Mesothelial cell of epicardium (in vitro differentiated cells): ENCODE measurements at regions not wholly inside any gene's neighbourhood (a gene's known extent, or its start where the extent isn't known, plus 50 kb on each side); places are given as distances from the start of the nearest gene placed in this dataset.
"Not testable (repeated sequence)": the region's sequence is repeated elsewhere in the genome, so short reads cannot be mapped to it uniquely, and the experiment has no call there.

ENCODE experiments used
- DNase-seq, 2 experiments: peaks; one replicate each; pipeline ENCODE4 v3.0.0; 2021; ENCODE audit warnings: low spot score in 2 of 2; ENCODE audit not compliant: unreplicated experiment in 2 of 2
- H3K27ac Mint-ChIP-seq: 2 replicates; pipeline ENCODE4 v1.8.0; 2021; ENCODE audit warnings: mixed read lengths
- H3K27me3 Mint-ChIP-seq: 2 replicates; pipeline ENCODE4 v1.8.0; 2021; ENCODE audit warnings: low read depth, mixed read lengths
- H3K36me3 Mint-ChIP-seq: 2 replicates; pipeline ENCODE4 v1.8.0; 2021; ENCODE audit warnings: mixed read lengths
- H3K4me1 Mint-ChIP-seq: 2 replicates; pipeline ENCODE4 v1.8.0; 2021; ENCODE audit warnings: mixed read lengths
- H3K4me3 Mint-ChIP-seq: 2 replicates; pipeline ENCODE4 v1.8.0; 2021; ENCODE audit warnings: mild to moderate bottlenecking, moderate library complexity, mixed read lengths
- H3K9me3 Mint-ChIP-seq: 2 replicates; pipeline ENCODE4 v1.8.0; 2021; ENCODE audit warnings: mixed read lengths
- TF ChIP-seq, protein P1 (sequence below): fragments of 200-600 bp; sonication (generic); IDR thresholded peaks from one replicate; pipeline ENCODE4 v1.5.0; 2021; ENCODE audit warnings: antibody characterized with exemption; ENCODE audit not compliant: unreplicated experiment

DNA sequence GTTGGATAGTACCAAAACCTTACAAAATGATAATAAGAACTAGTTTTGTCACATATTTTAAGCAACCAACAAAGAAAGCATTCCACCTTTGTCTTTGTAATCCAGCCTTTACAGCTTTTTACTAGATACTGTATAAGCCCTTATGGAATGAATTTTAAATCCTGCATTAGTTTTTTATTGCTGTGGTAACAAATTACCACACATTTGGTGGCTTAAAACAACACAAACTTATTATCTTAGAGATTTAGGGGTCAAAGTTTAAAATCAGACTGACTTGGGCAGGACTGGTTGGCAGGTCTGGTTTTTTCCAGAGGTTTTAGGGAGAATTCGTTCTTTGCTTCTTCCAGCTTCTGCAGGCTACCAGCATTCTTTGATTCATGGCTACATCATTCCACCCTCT, 108.5 kb upstream of the NLGN1 start:
- TF ChIP-seq, protein P1, sequence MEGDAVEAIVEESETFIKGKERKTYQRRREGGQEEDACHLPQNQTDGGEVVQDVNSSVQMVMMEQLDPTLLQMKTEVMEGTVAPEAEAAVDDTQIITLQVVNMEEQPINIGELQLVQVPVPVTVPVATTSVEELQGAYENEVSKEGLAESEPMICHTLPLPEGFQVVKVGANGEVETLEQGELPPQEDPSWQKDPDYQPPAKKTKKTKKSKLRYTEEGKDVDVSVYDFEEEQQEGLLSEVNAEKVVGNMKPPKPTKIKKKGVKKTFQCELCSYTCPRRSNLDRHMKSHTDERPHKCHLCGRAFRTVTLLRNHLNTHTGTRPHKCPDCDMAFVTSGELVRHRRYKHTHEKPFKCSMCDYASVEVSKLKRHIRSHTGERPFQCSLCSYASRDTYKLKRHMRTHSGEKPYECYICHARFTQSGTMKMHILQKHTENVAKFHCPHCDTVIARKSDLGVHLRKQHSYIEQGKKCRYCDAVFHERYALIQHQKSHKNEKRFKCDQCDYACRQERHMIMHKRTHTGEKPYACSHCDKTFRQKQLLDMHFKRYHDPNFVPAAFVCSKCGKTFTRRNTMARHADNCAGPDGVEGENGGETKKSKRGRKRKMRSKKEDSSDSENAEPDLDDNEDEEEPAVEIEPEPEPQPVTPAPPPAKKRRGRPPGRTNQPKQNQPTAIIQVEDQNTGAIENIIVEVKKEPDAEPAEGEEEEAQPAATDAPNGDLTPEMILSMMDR: no peak
- DNase-seq: no peak
- peaks cover 14% of the 10 kb centered on the region for H3K9me3 Mint-ChIP-seq
- no peak overlapping the region for H3K27ac Mint-ChIP-seq
- H3K4me1 Mint-ChIP-seq: peaks cover 2% of the 10 kb centered on the region
- no peaks in the 10 kb centered on the region for H3K27me3 Mint-ChIP-seq
- H3K4me3 Mint-ChIP-seq: no peak overlapping the region
- H3K36me3 Mint-ChIP-seq: peaks cover 2% of the 10 kb centered on the region

DNA sequence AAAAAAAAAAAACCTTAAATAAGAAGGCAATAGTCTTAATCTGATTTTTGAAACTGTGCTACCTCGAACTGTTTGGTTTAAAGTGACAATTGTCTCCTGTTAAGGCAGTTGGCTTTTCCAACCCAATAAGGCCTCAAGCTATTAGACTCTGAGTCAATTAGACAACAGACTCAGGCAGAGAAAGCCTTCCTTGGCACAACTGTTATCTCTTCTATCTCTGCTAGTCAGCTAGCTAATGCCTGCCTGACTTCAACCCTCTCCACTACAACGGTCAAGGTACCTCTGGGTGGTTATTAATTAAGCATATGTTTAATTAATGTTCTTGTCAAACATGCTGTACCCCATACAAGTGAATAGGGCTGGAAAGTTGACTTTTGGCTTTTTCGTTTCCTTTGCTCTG, 110.2 kb upstream of the NLGN1 start:
- no peak for DNase-seq
- H3K9me3 Mint-ChIP-seq: peaks cover 10% of the 10 kb centered on the region
- no peaks in the 10 kb centered on the region for H3K27me3 Mint-ChIP-seq
- TF ChIP-seq, protein P1: no peak
- H3K36me3 Mint-ChIP-seq: peaks cover 2% of the 10 kb centered on the region
- no peak overlapping the region for H3K27ac Mint-ChIP-seq
- peaks cover 2% of the 10 kb centered on the region for H3K4me1 Mint-ChIP-seq
- no peak overlapping the region for H3K4me3 Mint-ChIP-seq

DNA sequence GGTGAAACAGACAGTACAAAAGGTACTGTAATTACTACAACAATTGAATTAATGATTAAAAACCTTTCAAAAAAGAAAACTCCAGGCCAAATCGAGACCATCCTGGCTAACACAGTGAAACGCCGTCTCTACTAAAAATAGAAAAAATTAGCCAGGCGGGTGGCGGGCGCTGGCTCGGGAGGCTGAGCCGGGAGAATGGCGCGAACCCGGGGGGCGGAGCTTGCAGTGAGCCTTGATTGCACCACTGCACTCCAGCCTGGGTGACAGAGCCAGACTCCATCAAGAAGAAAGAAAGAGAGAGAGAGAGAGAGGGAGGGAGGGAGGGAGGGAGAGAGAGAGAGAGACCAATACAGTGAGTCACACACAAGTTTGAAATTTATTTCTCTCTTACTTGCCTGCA, 111.0 kb upstream of the NLGN1 start:
- not testable (repeated sequence) for H3K27ac Mint-ChIP-seq, H3K9me3 Mint-ChIP-seq, H3K4me1 Mint-ChIP-seq, H3K36me3 Mint-ChIP-seq, DNase-seq, H3K4me3 Mint-ChIP-seq, H3K27me3 Mint-ChIP-seq

DNA sequence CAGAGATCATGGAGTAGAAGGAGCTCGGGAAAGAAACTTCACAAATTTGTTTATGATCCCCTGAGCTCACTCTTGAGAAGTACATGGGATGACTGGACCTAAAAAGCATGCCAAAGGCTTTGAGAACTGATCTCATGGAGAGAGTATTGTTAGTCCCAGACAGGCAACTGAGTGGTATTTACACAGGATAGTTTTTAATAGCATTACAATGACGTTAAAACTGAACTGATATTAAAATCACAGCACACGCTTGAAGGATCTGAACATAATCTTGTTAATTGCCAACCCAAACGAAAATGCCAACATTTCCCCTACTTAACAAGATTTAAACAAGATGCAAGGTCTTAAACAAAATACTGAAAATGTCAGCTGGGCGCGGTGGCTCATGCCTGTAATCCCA, 113.2 kb upstream of the NLGN1 start:
- peaks cover 10% of the 10 kb centered on the region for H3K9me3 Mint-ChIP-seq
- no peak overlapping the region for H3K4me3 Mint-ChIP-seq
- peaks cover 2% of the 10 kb centered on the region for H3K36me3 Mint-ChIP-seq
- DNase-seq: no peak
- no peak overlapping the region for H3K27ac Mint-ChIP-seq
- TF ChIP-seq, protein P1: no peak
- H3K4me1 Mint-ChIP-seq: peaks cover 2% of the 10 kb centered on the region
- H3K27me3 Mint-ChIP-seq: no peaks in the 10 kb centered on the region

DNA sequence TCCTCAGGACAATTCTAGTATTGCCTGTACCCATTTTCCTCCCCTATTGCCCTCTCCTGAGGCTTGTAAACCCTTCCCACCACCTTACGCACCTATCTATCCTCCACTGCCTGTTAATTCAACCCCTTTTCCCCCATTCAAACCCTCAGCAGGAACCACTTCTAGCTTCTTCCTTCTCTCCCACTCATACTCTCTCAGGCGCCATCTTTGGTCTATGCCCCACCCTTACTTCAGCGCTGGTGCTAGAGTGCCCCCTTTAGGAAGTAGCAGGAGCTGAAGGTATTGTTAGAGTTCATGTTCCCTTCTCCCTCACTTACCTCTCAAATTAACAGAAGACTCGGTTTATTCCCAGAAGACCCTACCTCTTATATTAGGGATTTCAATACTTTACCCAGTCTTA, 121.8 kb upstream of the NLGN1 start:
- no peaks in the 10 kb centered on the region for H3K4me1 Mint-ChIP-seq

DNA sequence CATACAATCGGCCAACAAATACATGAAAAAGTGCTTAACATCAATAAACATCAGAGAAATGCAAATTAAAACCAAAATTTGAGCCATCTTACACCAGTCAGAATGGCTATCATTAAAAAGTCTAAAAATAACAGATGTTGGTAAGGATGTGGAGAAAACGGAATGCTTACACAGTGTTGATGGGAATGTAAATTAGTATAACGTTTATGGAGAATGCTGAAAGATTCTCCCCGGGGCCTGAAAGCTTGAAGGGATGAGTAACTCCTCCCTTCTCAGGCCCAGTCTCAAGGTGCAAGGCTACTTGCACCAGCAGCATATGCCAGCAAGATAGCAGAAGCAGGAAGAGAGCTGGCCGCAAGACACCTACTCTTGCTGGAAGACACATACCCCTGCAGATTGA, 123.7 kb upstream of the NLGN1 start:
- Mint-ChIP-seq H3K4me1 (no peaks in the 10 kb centered on the region), H3K27me3 (no peaks in the 10 kb centered on the region), H3K9me3 (peaks cover 21% of the 10 kb centered on the region), H3K36me3 (no peaks in the 10 kb centered on the region), H3K27ac (no peak overlapping the region), H3K4me3 (no peak overlapping the region)
- DNase-seq: no peak
- TF ChIP-seq, protein P1: no peak

More for the DNA sequence above, 121.8 kb upstream of the NLGN1 start:
- DNase-seq: no peak
- H3K4me3 Mint-ChIP-seq: no peak overlapping the region
- H3K27me3 Mint-ChIP-seq: no peaks in the 10 kb centered on the region
- peaks cover 21% of the 10 kb centered on the region for H3K9me3 Mint-ChIP-seq
- TF ChIP-seq, protein P1: no peak
- no peak overlapping the region for H3K27ac Mint-ChIP-seq
- H3K36me3 Mint-ChIP-seq: no peaks in the 10 kb centered on the region
